ENCODE measurements at regions not wholly inside any gene's neighbourhood (a gene's known extent, or its start where the extent isn't known, plus 50 kb on each side); places are given as distances from the start of the nearest gene placed in this dataset.

DNA sequence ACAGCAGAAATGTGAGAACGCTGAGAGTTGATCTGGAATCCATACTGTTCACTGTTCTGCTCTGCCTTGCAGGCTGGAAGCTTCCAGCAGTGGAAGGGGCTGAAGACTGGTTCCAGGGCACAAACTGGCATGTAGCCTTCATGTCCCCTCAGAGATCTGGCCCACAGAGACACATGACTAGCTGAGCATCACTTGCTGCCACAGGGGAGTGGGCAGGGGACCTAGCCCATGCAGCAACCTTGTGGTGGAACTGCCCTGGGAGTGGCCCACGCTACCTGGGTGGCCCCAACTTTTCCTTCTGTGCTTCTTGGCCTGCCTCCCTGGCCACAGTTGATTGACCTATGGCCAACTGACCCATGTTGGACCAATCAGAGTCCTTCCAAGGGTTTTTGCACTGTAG is 98.1 kb downstream of the TPRA1 start:
- no peaks in the 10 kb centered on the region for H4K20me1 ChIP-seq (replicated peaks; ENCODE audit: control insufficient read depth, extremely low read depth, insufficient read depth, low read length)
- H3K4me3 ChIP-seq (replicated peaks in 1 of 3; ENCODE audit: insufficient read depth in 1 of 3, low read depth in 1 of 3, low read length in 3 of 3): no peak overlapping the region
- no peaks in the 10 kb centered on the region for H3K79me2 ChIP-seq (ENCODE audit: control insufficient read depth, insufficient read depth, low read length)
- ChIA-PET POLR2A (no interaction called here), CTCF (interaction anchor here (1.0 kb wide), 1 partner anchor 36 kb away, joined by 3 read pairs; no protein-coding TSS in a partner anchor)
- no TSS peak for BruUV-seq (replicated peaks)
- H3K27me3 ChIP-seq (ENCODE audit: control insufficient read depth in 2 of 2, insufficient read depth in 2 of 2, low read length in 2 of 2): no peaks in the 10 kb centered on the region
- FAIRE-seq (no peak), DNase-seq (ENCODE audit: low read depth, low spot score) (no peak)
- intact Hi-C loops (cut with micrococcal nuclease): no loop called here
- no peak overlapping the region for H3K4me2 ChIP-seq (ENCODE audit: insufficient read depth, low read length)
- no peaks in the 10 kb centered on the region for H3K9me1 ChIP-seq (replicated peaks; ENCODE audit: control insufficient read depth, extremely low read depth, insufficient read depth, low read length)
- no peak overlapping the region for H3K27ac ChIP-seq (ENCODE audit: insufficient read depth, low read depth, low read length)
- H3K9ac ChIP-seq (replicated peaks; ENCODE audit: extremely low read depth, insufficient read depth, low read length): no peak overlapping the region
- H2AFZ ChIP-seq (ENCODE audit: low read depth, low read length): no peak overlapping the region
- no peaks in the 10 kb centered on the region for H3K4me1 ChIP-seq (ENCODE audit: control insufficient read depth, extremely low read depth, insufficient read depth, low read length)
- dilution Hi-C loops (cut with MboI; ENCODE audit: extremely low pct_ligation_motif_present, low sequenced_read_pairs): no loop called here
- H3K36me3 ChIP-seq (ENCODE audit: control insufficient read depth in 2 of 2, extremely low read depth in 1 of 2, insufficient read depth in 2 of 2, low read length in 2 of 2): no peaks in the 10 kb centered on the region
- TF ChIP-seq POLR2A (IDR thresholded peaks at IDR 0.05; ENCODE audit: low read depth, low read length): no peak
- no peak for TF ChIP-seq GATA2 (IDR thresholded peaks at IDR 0.05; ENCODE audit: insufficient read depth, insufficient read length, low read depth, low read length)
- no peak for TF ChIP-seq POLR2AphosphoS5 (IDR thresholded peaks at IDR 0.05; ENCODE audit: insufficient read depth, low read depth, low read length)
- TF ChIP-seq EZH2 (IDR thresholded peaks at IDR 0.05; ENCODE audit: borderline replicate concordance, low read depth, low read length, severe bottlenecking): no peak
- no peak for TF ChIP-seq MYC (IDR thresholded peaks at IDR 0.05; ENCODE audit: low read depth, low read length)
- TF ChIP-seq, protein P1, sequence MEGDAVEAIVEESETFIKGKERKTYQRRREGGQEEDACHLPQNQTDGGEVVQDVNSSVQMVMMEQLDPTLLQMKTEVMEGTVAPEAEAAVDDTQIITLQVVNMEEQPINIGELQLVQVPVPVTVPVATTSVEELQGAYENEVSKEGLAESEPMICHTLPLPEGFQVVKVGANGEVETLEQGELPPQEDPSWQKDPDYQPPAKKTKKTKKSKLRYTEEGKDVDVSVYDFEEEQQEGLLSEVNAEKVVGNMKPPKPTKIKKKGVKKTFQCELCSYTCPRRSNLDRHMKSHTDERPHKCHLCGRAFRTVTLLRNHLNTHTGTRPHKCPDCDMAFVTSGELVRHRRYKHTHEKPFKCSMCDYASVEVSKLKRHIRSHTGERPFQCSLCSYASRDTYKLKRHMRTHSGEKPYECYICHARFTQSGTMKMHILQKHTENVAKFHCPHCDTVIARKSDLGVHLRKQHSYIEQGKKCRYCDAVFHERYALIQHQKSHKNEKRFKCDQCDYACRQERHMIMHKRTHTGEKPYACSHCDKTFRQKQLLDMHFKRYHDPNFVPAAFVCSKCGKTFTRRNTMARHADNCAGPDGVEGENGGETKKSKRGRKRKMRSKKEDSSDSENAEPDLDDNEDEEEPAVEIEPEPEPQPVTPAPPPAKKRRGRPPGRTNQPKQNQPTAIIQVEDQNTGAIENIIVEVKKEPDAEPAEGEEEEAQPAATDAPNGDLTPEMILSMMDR (IDR thresholded peaks at IDR 0.05; ENCODE audit: extremely low read depth in 1 of 2, insufficient read depth in 1 of 2, low read depth in 1 of 2, low read length in 2 of 2): no peak
- TF ChIP-seq, protein P2, sequence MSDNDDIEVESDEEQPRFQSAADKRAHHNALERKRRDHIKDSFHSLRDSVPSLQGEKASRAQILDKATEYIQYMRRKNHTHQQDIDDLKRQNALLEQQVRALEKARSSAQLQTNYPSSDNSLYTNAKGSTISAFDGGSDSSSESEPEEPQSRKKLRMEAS (IDR thresholded peaks at IDR 0.05; ENCODE audit: insufficient read depth, insufficient read length): no peak
- no peak for TF ChIP-seq JUN (IDR thresholded peaks at IDR 0.05; ENCODE audit: borderline replicate concordance, insufficient read depth, insufficient read length, low read depth)
- no peak for TF ChIP-seq FOS (IDR thresholded peaks at IDR 0.05; ENCODE audit: borderline replicate concordance, insufficient read depth, low read length)
- no peaks in the 10 kb centered on the region for H3K9me3 ChIP-seq (replicated peaks; ENCODE audit: control insufficient read depth, insufficient read depth, low read length)

Data from endothelial cell of umbilical vein (primary cell).